HG03039 (cell line): ENCODE measurements at regions not wholly inside any gene's neighbourhood (a gene's known extent, or its start where the extent isn't known, plus 50 kb on each side); places are given as distances from the start of the nearest gene placed in this dataset.

Source experiments
- ATAC-seq: cut with Tn5 transposase; IDR thresholded peaks from one replicate; pipeline ENCODE4 v1.9.1; 2021; ENCODE audit warnings: mild to moderate bottlenecking, moderate library complexity; ENCODE audit not compliant: unreplicated experiment

- ATAC-seq: no peak
Observed at GRCh38 chr18:71028285-71028762, 739.5 kb downstream of the SOCS6 start.

GRCh38 chr18:71027531-71027930 lies 738.7 kb downstream of the SOCS6 start:
- no peak for ATAC-seq

- no peak for ATAC-seq
Observed at GRCh38 chr18:71025505-71026225, 736.8 kb downstream of the SOCS6 start.

GRCh38 chr18:71022389-71022788 lies 733.5 kb downstream of the SOCS6 start:
- ATAC-seq: no peak

- no peak for ATAC-seq
Observed at GRCh38 chr18:71021030-71021362, 732.2 kb downstream of the SOCS6 start.

DNA sequence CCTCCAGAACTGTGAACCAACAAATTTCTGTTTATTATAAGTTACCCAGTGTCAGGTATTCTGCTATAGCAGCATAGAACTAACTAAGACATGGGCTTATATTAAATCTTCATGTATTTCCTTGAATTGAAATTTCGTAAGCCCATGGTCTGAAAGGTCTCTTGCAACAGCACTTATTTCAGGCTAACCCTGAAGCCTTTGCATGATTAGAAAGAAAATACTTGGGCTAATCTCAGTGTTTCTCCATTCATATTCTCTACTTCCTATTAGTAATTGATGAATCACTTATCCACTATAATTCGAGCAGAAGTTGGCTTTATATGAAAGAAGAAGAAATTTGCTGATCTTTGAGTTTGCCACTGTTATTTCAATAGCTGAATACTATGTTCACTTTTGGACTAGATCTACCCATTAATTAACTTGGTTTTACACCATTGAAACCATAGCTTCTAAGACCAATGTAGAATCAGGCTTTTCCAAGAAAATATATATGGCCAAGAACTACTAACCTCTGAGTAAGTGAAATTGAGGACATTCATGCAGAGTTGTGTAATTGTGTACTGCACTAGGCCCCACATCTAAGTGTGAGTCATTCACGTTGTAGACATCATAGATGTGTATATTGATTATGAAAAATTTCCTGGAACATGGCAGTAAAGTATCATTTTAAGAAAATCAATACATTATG lies 731.6 kb downstream of the SOCS6 start:
- no peak for ATAC-seq

DNA sequence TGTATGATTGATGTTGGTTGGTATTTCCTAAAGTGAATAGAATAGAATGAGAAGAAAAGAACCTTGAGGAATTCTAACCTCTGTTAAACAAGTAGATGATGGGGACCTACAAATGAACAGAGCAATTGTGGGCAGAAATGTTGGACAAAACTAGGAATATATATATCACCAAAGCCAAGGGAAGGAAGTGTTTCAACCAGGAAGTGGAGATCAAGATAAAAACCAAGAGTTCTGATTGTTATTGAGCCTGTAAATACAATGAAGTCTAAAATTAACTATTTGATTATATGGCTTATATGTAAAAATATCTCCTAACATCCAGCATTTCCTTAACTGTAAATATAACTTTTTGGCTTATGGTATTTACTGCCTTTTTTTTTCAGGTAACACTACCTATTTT lies 730.0 kb downstream of the SOCS6 start:
- no peak for ATAC-seq

DNA sequence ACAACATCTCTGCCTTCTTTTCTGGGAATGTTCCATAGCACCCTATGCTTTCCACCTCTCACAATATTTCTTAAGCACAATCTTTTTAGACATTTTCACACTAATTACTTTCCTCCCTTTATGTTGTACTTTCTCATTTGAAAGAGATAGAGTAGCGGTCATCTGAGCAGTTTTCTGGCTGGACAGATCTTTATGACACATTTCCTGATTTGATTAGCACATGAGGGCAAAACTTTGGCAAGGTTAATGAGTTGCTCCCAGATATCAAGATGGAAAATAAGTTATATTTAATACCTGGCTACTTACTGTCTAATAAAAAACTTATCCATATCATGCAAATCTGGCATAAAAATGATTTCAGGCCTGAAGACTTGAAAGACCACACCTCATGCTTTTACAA lies 723.9 kb downstream of the SOCS6 start:
- no peak for ATAC-seq

- ATAC-seq: no peak
Observed at GRCh38 chr18:71011389-71011788, 722.5 kb downstream of the SOCS6 start.

- ATAC-seq: no peak
Observed at GRCh38 chr18:71008257-71008656, 719.4 kb downstream of the SOCS6 start.

- no peak for ATAC-seq
Observed at GRCh38 chr18:71001597-71001996, 712.8 kb downstream of the SOCS6 start.

DNA sequence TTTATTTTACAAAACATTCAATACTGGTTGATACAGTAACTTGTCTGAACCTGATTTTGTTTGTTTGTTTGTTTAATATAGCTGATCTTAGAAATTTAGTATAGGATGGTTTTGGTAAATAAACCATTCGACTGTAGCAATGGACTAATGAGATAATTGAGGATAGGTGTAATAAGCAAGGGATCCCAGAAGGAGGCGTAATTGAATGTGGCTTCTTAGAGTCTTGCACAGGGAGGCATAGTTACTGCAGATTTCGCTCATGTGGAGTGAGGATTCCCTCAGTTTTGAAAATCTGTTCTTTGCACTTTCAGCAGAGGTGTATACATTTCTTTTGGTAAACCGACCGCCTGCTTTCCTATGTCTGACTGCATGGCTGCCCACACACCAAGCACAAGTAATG lies 709.6 kb downstream of the SOCS6 start:
- ATAC-seq: no peak

DNA sequence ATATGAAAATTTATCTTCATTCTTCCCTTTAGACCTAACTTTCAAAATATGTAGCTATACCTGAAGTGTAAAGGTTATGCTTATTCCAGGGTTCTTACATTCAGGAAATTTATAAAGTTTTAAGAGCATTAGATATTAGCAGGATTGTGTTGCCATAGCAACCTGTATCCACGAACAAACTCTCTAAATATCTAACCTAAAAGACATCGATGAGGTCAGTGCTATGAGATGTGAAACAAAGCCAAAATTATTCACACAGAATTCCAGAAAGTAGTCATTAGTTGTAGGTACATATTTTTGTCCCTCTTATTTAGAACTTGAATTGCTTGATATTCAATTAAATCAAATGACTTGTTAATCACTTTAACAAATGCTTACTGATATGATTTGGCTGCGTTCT lies 705.3 kb downstream of the SOCS6 start:
- no peak for ATAC-seq

GRCh38 chr18:70991577-70991976 lies 702.7 kb downstream of the SOCS6 start:
- no peak for ATAC-seq

DNA sequence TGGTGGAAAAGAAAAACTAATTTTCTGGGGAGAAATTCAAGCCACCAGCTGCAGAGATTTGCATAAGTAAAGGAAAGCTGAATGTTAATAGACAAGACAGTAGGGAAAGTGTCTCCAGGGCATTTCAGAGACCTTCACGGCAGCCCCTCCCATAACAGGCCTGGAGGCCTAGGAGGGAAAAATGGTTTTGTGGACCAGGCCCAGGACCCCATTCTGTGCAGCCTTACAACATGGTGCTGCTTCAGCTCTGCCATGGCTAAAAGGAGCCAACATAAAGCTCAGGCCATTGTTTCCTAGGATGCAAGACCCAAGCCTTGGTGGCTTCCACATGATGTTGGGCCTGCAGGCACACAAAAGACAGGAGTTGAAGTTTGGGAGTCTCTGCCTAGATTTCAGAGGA lies 697.1 kb downstream of the SOCS6 start:
- no peak for ATAC-seq

GRCh38 chr18:70982292-70982691 lies 693.4 kb downstream of the SOCS6 start:
- no peak for ATAC-seq

DNA sequence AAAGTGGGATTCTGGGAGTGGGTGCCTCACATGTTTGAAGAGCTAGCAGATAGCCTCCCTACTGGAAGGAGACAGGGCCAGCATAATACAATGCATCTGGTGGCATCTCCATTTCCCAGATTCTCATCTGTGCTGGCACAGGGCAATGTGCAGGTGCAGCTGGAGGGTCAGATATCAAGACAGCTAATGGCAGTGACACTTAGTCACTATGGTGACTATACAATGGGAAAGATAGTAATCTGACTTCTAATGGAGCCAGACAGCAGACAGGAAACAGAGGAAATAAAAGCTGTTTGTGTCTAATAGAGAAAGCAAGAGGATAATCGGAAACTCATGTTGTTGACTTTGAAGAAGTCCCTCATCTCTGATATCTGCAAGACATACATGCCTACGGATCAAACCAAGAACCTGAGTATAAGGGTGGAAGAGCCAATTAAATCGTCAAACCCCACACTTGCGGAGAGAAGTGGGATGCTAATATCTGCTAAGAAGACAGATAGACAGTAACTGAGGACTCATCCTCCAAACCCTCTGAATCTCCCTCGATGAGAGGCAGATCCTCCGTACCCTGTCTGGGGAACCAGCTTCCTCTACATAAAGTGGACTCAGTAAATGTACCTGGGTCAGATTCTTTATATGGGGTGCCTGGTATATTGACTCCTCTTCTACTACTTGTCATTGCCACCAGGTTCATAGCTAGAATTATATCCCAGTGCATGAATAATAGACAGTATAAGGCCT lies 692.7 kb downstream of the SOCS6 start:
- no peak for ATAC-seq

DNA sequence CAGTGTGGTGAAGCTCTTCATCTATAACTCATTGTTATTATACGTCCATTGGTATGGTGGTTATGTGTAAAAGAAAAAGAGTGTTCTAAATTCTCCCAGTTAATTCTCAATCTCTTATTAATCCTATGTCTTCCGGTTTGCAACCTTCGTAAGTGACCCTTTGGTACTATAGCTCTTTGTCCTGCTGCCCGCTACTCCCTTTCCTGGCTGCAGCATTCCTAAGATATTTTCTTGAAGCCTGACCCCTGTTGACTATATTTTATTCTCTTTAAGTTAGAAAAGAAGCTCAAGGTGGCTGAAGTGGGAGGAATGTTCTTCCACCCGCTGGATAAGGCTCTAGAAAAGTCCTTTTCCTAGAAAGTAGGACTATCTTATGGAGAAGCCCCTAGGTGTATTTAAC lies 684.8 kb downstream of the SOCS6 start:
- ATAC-seq: no peak

GRCh38 chr18:70966419-70966818 lies 677.6 kb downstream of the SOCS6 start:
- no peak for ATAC-seq

- ATAC-seq: no peak
Observed at GRCh38 chr18:70961939-70962338, 673.1 kb downstream of the SOCS6 start.

- ATAC-seq: no peak
Observed at GRCh38 chr18:70956554-70956953, 667.7 kb downstream of the SOCS6 start.

DNA sequence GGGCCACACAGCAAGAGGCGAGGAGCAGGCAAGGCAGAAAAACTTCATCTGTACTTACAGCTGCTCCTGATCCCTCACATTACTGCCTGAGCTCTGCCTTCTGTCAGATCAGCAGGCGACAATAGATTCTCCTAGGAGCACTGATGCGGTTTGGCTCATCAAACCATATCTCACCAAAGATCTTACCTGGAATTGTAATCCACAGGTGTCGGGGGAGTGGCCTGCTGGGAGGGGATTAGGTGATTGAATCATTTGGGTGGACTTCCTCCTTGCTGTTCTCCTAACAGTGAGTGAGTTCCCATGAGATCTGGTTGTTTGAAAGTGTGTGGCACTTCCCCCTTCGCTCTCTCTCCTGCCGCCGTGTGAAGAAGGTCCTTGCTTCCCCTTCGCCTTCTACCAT lies 647.3 kb downstream of the SOCS6 start:
- ATAC-seq: no peak
